Fibroblast of pulmonary artery (primary cell): ENCODE measurements at regions not wholly inside any gene's neighbourhood (a gene's known extent, or its start where the extent isn't known, plus 50 kb on each side); places are given as distances from the start of the nearest gene placed in this dataset.
A peak's percentile ranks its signal among the peaks of the same experiment; 100 is the strongest.

Experiments used
- DNase-seq: peaks from one replicate; pipeline ENCODE4 v3.0.0-alpha.2; 2010; ENCODE audit warnings: low read depth
- H3K4me3 ChIP-seq: replicated peaks from 2 replicates; pipeline ENCODE4 v1.5.1; 2011; ENCODE audit warnings: low read depth, mild to moderate bottlenecking, control low read depth, low read length, moderate library complexity
- CTCF ChIP-seq: IDR thresholded peaks from 2 replicates; pipeline ENCODE4 v1.5.1; 2011; ENCODE audit warnings: mild to moderate bottlenecking, control low read depth, low read length, inconsistent platforms; ENCODE audit errors: missing control alignments

GRCh38 chr6:14226051-14226660, 108.6 kb downstream of the CD83 start:
- H3K4me3 ChIP-seq = no peak overlapping the region
- no peak for DNase-seq
- no peak for TF ChIP-seq CTCF

- no peak for TF ChIP-seq CTCF
- no peak overlapping the region for H3K4me3 ChIP-seq
- peak; percentile 18 for DNase-seq
These were observed 111.0 kb downstream of the CD83 start for GRCh38 chr6:14228571-14228970.

GRCh38 chr6:14231071-14231483, 113.5 kb downstream of the CD83 start:
- no peak overlapping the region for H3K4me3 ChIP-seq
- no peak for TF ChIP-seq CTCF
- DNase-seq = no peak

- no peak for TF ChIP-seq CTCF
- no peak overlapping the region for H3K4me3 ChIP-seq
- peak; percentile 6 for DNase-seq
These were observed 114.1 kb downstream of the CD83 start for GRCh38 chr6:14231501-14232280.

GRCh38 chr6:14232889-14233288, 115.3 kb downstream of the CD83 start:
- TF ChIP-seq CTCF = no peak
- no peak for DNase-seq
- H3K4me3 ChIP-seq = no peak overlapping the region

GRCh38 chr6:14235653-14236356, 118.2 kb downstream of the CD83 start:
- TF ChIP-seq CTCF = no peak
- H3K4me3 ChIP-seq = no peak overlapping the region
- no peak for DNase-seq
